HepG2 (cell line): ENCODE measurements at regions not wholly inside any gene's neighbourhood (a gene's known extent, or its start where the extent isn't known, plus 50 kb on each side); places are given as distances from the start of the nearest gene placed in this dataset.

ENCODE experiments used
- ATAC-seq: fragments of 200-7000 bp; cut with Tn5 transposase; 3 replicates; pipeline ENCODE4 v1.9.1; 2020; ENCODE audit warnings: mild to moderate bottlenecking, moderate library complexity
- BruUV-seq: library from RNA; stranded (reverse); fragments of 400-500 nt; replicated peaks from 2 replicates; lab custom pipeline; 2021; lab: Mats Ljungman, UMichigan
- CTCF ChIA-PET: fragments of 300-600 bp; formaldehyde crosslinking; extraction: SDS; loops from one replicate; lab custom pipeline; 2021; ENCODE audit warnings: low total read pairs, inconsistent platforms, low intra/inter-chr PET ratio; lab: Yijun Ruan, JAX
- POLR2A ChIA-PET: fragments of 350-600 bp; sonication (Branson Sonifier 250); formaldehyde crosslinking; loops from one replicate; lab custom pipeline; 2020; ENCODE audit warnings: antibody characterized with exemption, inconsistent platforms; lab: Yijun Ruan, JAX
- DNase-seq: peaks from one replicate; pipeline ENCODE4 v3.0.0-alpha.2; 2015; ENCODE audit warnings: low spot score
- FAIRE-seq: peaks from 3 replicates; lab custom pipeline; 2011; peaks lifted over from hg19 to GRCh38; lab: Jason Lieb, UNC
- H2AFZ ChIP-seq: one replicate; pipeline ENCODE4 v1.6.1; 2011; ENCODE audit warnings: low read length, inconsistent platforms
- H3K27ac ChIP-seq: fragments of 300-600 bp; 3 replicates; pipeline ENCODE4 v1.8.0; 2011; ENCODE audit warnings: mixed run types, mild to moderate bottlenecking, mixed read lengths, low read length, inconsistent platforms; ENCODE audit not compliant: insufficient read depth; ENCODE audit errors: extremely low read length
- H3K27me3 ChIP-seq, 2 experiments: fragments of 200-600 bp in 1 of 2; 2 replicates in 1 of 2; 3 replicates in 1 of 2; pipeline versions ENCODE4 v1.6.0 to v1.8.0; 2011; ENCODE audit warnings: low read length in 2 of 2, mild to moderate bottlenecking in 2 of 2, moderate library complexity in 2 of 2, inconsistent platforms in 1 of 2; ENCODE audit not compliant: insufficient read depth in 2 of 2, control insufficient read depth in 1 of 2
- H3K36me3 ChIP-seq, 2 experiments: fragments of 200-600 bp in 1 of 2; replicated peaks in 1 of 2; 2 replicates in 1 of 2; 3 replicates in 1 of 2; pipeline versions ENCODE4 v1.5.1 to v1.8.0; 2011; ENCODE audit warnings: low read length in 2 of 2, inconsistent platforms in 1 of 2; ENCODE audit not compliant: insufficient read depth in 2 of 2, control insufficient read depth in 1 of 2
- H3K4me1 ChIP-seq: 2 replicates; pipeline ENCODE4 v1.5.1; 2012; ENCODE audit warnings: low read length, inconsistent platforms; ENCODE audit not compliant: insufficient read depth
- H3K4me2 ChIP-seq: 2 replicates; pipeline ENCODE4 v1.6.0; 2011; ENCODE audit warnings: low read depth, low read length, inconsistent platforms
- H3K4me3 ChIP-seq, 3 experiments: fragments of 200-600 bp in 1 of 3; sonication (generic), shearing (Covaris generic) in 1 of 3; replicated peaks in 1 of 3; 2 replicates each; pipeline ENCODE4 v1.5.1; 2011 to 2016; ENCODE audit warnings: low read length in 3 of 3, inconsistent platforms in 2 of 3, low read depth in 2 of 3, mild to moderate bottlenecking in 2 of 3, control low read depth in 1 of 3, mixed read lengths in 1 of 3; ENCODE audit not compliant: insufficient read depth in 1 of 3
- H3K79me2 ChIP-seq: one replicate; pipeline ENCODE4 v1.6.1; 2011; ENCODE audit warnings: low read length, inconsistent platforms; ENCODE audit not compliant: insufficient read depth
- H3K9ac ChIP-seq: 2 replicates; pipeline ENCODE4 v1.6.0; 2011; ENCODE audit warnings: mild to moderate bottlenecking, low read depth, low read length, inconsistent platforms; ENCODE audit not compliant: insufficient read depth
- H3K9me3 ChIP-seq: 2 replicates; pipeline ENCODE4 v1.5.1; 2012; ENCODE audit warnings: mild to moderate bottlenecking, low read length
- H4K20me1 ChIP-seq: 2 replicates; pipeline ENCODE4 v1.6.0; 2011; ENCODE audit warnings: inconsistent platforms, mild to moderate bottlenecking, low read length, moderate library complexity; ENCODE audit not compliant: insufficient read depth
- ARNT ChIP-seq: fragments of 450-650 bp; IDR thresholded peaks from 2 replicates; pipeline ENCODE4 v1.6.1; 2017
- ATF7-NPFF ChIP-seq: sonication (generic); formaldehyde crosslinking; IDR thresholded peaks from 2 replicates; pipeline ENCODE4 v1.8.1; 2023; ENCODE audit warnings: mild to moderate bottlenecking, low read depth, missing genetic modification reagents, moderate library complexity
- FOSL1 ChIP-seq: sonication (generic); formaldehyde crosslinking; IDR thresholded peaks from 2 replicates; pipeline ENCODE4 v1.9.0; 2021; ENCODE audit warnings: missing genetic modification reagents, borderline replicate concordance
- FOXJ3 ChIP-seq: sonication (generic); formaldehyde crosslinking; IDR thresholded peaks from 2 replicates; pipeline ENCODE4 v1.4.0; 2020; ENCODE audit warnings: missing genetic modification reagents, mild to moderate bottlenecking, borderline replicate concordance
- NCOA1 ChIP-seq: sonication (generic); formaldehyde crosslinking; IDR thresholded peaks from 2 replicates; pipeline ENCODE4 v1.9.0; 2021; ENCODE audit warnings: missing genetic modification reagents
- NFE2L1 ChIP-seq: sonication (generic); formaldehyde crosslinking; IDR thresholded peaks from 2 replicates; pipeline ENCODE4 v1.4.0; 2020; ENCODE audit warnings: missing genetic modification reagents, mild to moderate bottlenecking, borderline replicate concordance
- NR2F6 ChIP-seq, 2 experiments: IDR thresholded peaks; 2 replicates each; pipeline ENCODE4 v1.6.1; 2016; ENCODE audit warnings: antibody characterized with exemption in 1 of 2, mild to moderate bottlenecking in 1 of 2
- POLR2A ChIP-seq, 2 experiments: IDR thresholded peaks; 2 replicates each; pipeline ENCODE4 v1.6.1; 2011; ENCODE audit warnings: low read depth in 2 of 2, low read length in 2 of 2, mild to moderate bottlenecking in 1 of 2, moderate library complexity in 1 of 2; ENCODE audit not compliant: insufficient read depth in 1 of 2
- TARDBP ChIP-seq: sonication (generic); formaldehyde crosslinking; IDR thresholded peaks from 2 replicates; pipeline ENCODE4 v1.8.0; 2022; ENCODE audit warnings: mild to moderate bottlenecking, missing genetic modification reagents
- TGIF2 ChIP-seq: IDR thresholded peaks from 2 replicates; pipeline ENCODE4 v1.6.1; 2016; ENCODE audit warnings: control low read depth, missing compliant biosample characterization
- ZFP82 ChIP-seq: sonication (generic); formaldehyde crosslinking; IDR thresholded peaks from 2 replicates; pipeline ENCODE4 v1.5.1; 2020; ENCODE audit warnings: mild to moderate bottlenecking, missing genetic modification reagents, borderline replicate concordance
- ZFY ChIP-seq: sonication (generic); formaldehyde crosslinking; IDR thresholded peaks from 2 replicates; pipeline ENCODE4 v1.4.0; 2020; ENCODE audit warnings: missing genetic modification reagents
- ZNF501 ChIP-seq: sonication (generic); formaldehyde crosslinking; IDR thresholded peaks from 2 replicates; pipeline ENCODE4 v1.5.1; 2020; ENCODE audit warnings: mild to moderate bottlenecking, moderate library complexity, missing genetic modification reagents
- ZNF775 ChIP-seq: sonication (generic); formaldehyde crosslinking; IDR thresholded peaks from 2 replicates; pipeline ENCODE4 v1.4.0; 2020; ENCODE audit warnings: missing genetic modification reagents, mild to moderate bottlenecking, moderate library complexity, borderline replicate concordance
- ZNF777 ChIP-seq: sonication (generic); formaldehyde crosslinking; IDR thresholded peaks from 2 replicates; pipeline ENCODE4 v1.4.0; 2020; ENCODE audit warnings: missing genetic modification reagents
- WGBS: methylation state at CpG from one replicate; pipeline ENCODE4 v1.1.6; 2017; ENCODE audit warnings: low lambda C conversion rate; 5-methylcytosine and 5-hydroxymethylcytosine counted together
- in situ Hi-C: cut with HindIII; loops from 2 replicates; pipeline ENCODE4 v1.10.0; 2017; ENCODE audit warnings: low pct_unique_long_range_greater_than_20kb; ENCODE audit not compliant: extremely low pct_ligation_motif_present
- intact Hi-C: fragments of 100-400 bp; cut with micrococcal nuclease; formaldehyde crosslinking; loops from one replicate; pipeline ENCODE4 v1.10.0; 2022; ENCODE audit not compliant: unreplicated experiment
- TF ChIP-seq, protein P1 (sequence below): IDR thresholded peaks from 2 replicates; pipeline ENCODE4 v1.6.1; 2016; ENCODE audit warnings: missing compliant biosample characterization, missing genetic modification reagents, borderline replicate concordance

- H3K9ac ChIP-seq: no peak overlapping the region
- H3K27me3 ChIP-seq: no peaks in the 10 kb centered on the region
- no peak overlapping the region for H3K27ac ChIP-seq
- intact Hi-C loops (no loop called here), in situ Hi-C loops (no loop called here)
- WGBS: 5% methylated on average over 10 of the region's 11 CpGs
- no peak overlapping the region for H3K4me3 ChIP-seq
- no TSS peak for BruUV-seq
- H3K79me2 ChIP-seq: no peaks in the 10 kb centered on the region
- H2AFZ ChIP-seq: no peak overlapping the region
- DNase-seq (no peak), FAIRE-seq (no peak), ATAC-seq (no peak)
- POLR2A ChIA-PET: no interaction called here
- peaks cover 37% of the 10 kb centered on the region for H3K9me3 ChIP-seq
- TF ChIP-seq NR2F6 (IDR thresholded peaks at IDR 0.05) (no peak), NR2F6 (CRISPR knock-in tag; IDR thresholded peaks at IDR 0.05) (no peak), ZFY (CRISPR knock-in tag) (no peak), ZNF777 (CRISPR knock-in tag) (no peak), POLR2A (IDR thresholded peaks at IDR 0.05; ENCODE audit: insufficient read depth in 1 of 2, low read depth in 2 of 2, low read length in 2 of 2) (no peak), ZNF501 (no peak), ARNT (no peak), FOXJ3 (CRISPR knock-in tag) (no peak), TARDBP (CRISPR knock-in tag) (no peak), TGIF2 (no peak), ZFP82 (CRISPR knock-in tag) (no peak), FOSL1 (no peak), ZNF775 (CRISPR knock-in tag) (no peak), NFE2L1 (CRISPR knock-in tag) (no peak), NCOA1 (no peak), ATF7-NPFF (CRISPR knock-in tag) (no peak)
- TF ChIP-seq, protein P1, sequence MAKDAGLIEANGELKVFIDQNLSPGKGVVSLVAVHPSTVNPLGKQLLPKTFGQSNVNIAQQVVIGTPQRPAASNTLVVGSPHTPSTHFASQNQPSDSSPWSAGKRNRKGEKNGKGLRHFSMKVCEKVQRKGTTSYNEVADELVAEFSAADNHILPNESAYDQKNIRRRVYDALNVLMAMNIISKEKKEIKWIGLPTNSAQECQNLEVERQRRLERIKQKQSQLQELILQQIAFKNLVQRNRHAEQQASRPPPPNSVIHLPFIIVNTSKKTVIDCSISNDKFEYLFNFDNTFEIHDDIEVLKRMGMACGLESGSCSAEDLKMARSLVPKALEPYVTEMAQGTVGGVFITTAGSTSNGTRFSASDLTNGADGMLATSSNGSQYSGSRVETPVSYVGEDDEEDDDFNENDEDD: no peak
- CTCF ChIA-PET: no interaction called here
- H3K4me2 ChIP-seq: no peak overlapping the region
- H4K20me1 ChIP-seq: no peaks in the 10 kb centered on the region
- no peaks in the 10 kb centered on the region for H3K4me1 ChIP-seq
- no peaks in the 10 kb centered on the region for H3K36me3 ChIP-seq
Measured at GRCh38 chr5:3883040-3883439, 287.4 kb downstream of the IRX1 start.
